A673 (cell line): ENCODE measurements at regions not wholly inside any gene's neighbourhood (a gene's known extent, or its start where the extent isn't known, plus 50 kb on each side); places are given as distances from the start of the nearest gene placed in this dataset.

Experiments
- BruUV-seq: library from RNA; stranded (reverse); fragments of 400-500 nt; replicated peaks from 2 replicates; lab custom pipeline; 2021; lab: Mats Ljungman, UMichigan
- CTCF ChIA-PET: fragments of 300-600 bp; sonication (Branson Sonifier 250); formaldehyde crosslinking; loops from one replicate; lab custom pipeline; 2022; ENCODE audit warnings: antibody characterized with exemption; lab: Charles Lee
- POLR2A ChIA-PET: fragments of 300-600 bp; sonication (Branson Sonifier 250); formaldehyde crosslinking; loops from one replicate; lab custom pipeline; 2022; ENCODE audit warnings: antibody characterized with exemption; ENCODE audit not compliant: low non-redundant PET; lab: Charles Lee
- DNase-seq: peaks from one replicate; pipeline ENCODE4 v3.0.0-alpha.2; 2015; ENCODE audit warnings: low spot score
- H3K27ac ChIP-seq: fragments of 200-600 bp; sonication (generic); 2 replicates; pipeline ENCODE4 v1.5.1; 2016; ENCODE audit warnings: mixed run types, low read depth, mild to moderate bottlenecking, mixed read lengths, antibody characterized with exemption, low read length; ENCODE audit not compliant: poor library complexity, severe bottlenecking
- H3K27me3 ChIP-seq: fragments of 200-600 bp; sonication (generic); replicated peaks from 2 replicates; pipeline ENCODE4 v1.6.1; 2017; ENCODE audit warnings: mixed run types, low read depth, mild to moderate bottlenecking, mixed read lengths, antibody characterized with exemption, low read length; ENCODE audit not compliant: insufficient read depth, poor library complexity
- H3K36me3 ChIP-seq: fragments of 200-600 bp; sonication (generic); 2 replicates; pipeline ENCODE4 v1.6.1; 2016; ENCODE audit warnings: mixed run types, mild to moderate bottlenecking, mixed read lengths, antibody characterized with exemption, low read length; ENCODE audit not compliant: insufficient read depth, poor library complexity, severe bottlenecking
- H3K4me1 ChIP-seq: fragments of 200-600 bp; sonication (generic); 2 replicates; pipeline ENCODE4 v1.6.1; 2017; ENCODE audit warnings: mixed run types, mild to moderate bottlenecking, mixed read lengths, antibody characterized with exemption, low read length; ENCODE audit not compliant: insufficient read depth, poor library complexity, severe bottlenecking
- H3K4me3 ChIP-seq: fragments of 200-600 bp; sonication (generic); 2 replicates; pipeline ENCODE4 v1.5.1; 2016; ENCODE audit warnings: low read depth, mixed run types, mild to moderate bottlenecking, mixed read lengths, low read length; ENCODE audit not compliant: poor library complexity, severe bottlenecking
- H3K9me3 ChIP-seq: fragments of 200-600 bp; sonication (generic); 2 replicates; pipeline ENCODE4 v1.6.1; 2016; ENCODE audit warnings: mixed run types, low read depth, mild to moderate bottlenecking, mixed read lengths, antibody characterized with exemption, low read length; ENCODE audit not compliant: poor library complexity, severe bottlenecking
- EZH2 ChIP-seq: fragments of 200-600 bp; sonication (generic); IDR thresholded peaks from 2 replicates; pipeline ENCODE4 v1.6.1; 2017; ENCODE audit warnings: borderline replicate concordance, low read depth, mild to moderate bottlenecking, mixed read lengths, antibody characterized with exemption, low read length; ENCODE audit not compliant: poor library complexity, severe bottlenecking
- intact Hi-C: fragments of 100-400 bp; cut with micrococcal nuclease; formaldehyde crosslinking; loops from one replicate; pipeline ENCODE4 v1.10.0; 2022; ENCODE audit not compliant: unreplicated experiment
- TF ChIP-seq, protein P1 (sequence below): fragments of 300-800, 200-600 bp; sonication (generic); conservative IDR thresholded peaks from 2 replicates; pipeline ENCODE4 v1.5.1; 2017; ENCODE audit warnings: low read depth, mild to moderate bottlenecking, antibody characterized with exemption, low read length, moderate library complexity, mixed read lengths

DNA sequence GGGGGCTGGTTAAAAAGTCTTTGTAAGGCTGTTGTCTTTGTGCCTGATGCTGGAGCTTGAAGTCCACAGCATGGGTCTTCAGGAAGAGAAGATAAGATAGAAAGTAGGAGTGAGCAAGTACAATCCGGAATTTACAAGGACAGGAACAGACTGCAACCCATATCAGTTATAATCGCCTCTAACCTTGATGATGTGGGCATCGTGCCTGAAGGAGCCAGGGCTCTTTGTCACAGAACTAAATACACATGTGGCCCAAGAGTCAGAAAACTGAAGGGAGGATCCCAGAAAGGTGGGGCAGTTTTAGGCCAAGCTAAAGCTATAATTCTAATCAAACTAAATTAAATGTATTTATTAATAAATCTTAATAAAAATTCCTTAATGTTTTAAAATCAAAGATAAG, 132.2 kb downstream of the TMCO5A start:
- no peaks in the 10 kb centered on the region for H3K27me3 ChIP-seq
- no TSS peak for BruUV-seq
- peaks cover 20% of the 10 kb centered on the region for H3K4me1 ChIP-seq
- no peaks in the 10 kb centered on the region for H3K9me3 ChIP-seq
- no peak for TF ChIP-seq EZH2
- TF ChIP-seq, protein P1, sequence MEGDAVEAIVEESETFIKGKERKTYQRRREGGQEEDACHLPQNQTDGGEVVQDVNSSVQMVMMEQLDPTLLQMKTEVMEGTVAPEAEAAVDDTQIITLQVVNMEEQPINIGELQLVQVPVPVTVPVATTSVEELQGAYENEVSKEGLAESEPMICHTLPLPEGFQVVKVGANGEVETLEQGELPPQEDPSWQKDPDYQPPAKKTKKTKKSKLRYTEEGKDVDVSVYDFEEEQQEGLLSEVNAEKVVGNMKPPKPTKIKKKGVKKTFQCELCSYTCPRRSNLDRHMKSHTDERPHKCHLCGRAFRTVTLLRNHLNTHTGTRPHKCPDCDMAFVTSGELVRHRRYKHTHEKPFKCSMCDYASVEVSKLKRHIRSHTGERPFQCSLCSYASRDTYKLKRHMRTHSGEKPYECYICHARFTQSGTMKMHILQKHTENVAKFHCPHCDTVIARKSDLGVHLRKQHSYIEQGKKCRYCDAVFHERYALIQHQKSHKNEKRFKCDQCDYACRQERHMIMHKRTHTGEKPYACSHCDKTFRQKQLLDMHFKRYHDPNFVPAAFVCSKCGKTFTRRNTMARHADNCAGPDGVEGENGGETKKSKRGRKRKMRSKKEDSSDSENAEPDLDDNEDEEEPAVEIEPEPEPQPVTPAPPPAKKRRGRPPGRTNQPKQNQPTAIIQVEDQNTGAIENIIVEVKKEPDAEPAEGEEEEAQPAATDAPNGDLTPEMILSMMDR: no peak
- H3K4me3 ChIP-seq: no peak overlapping the region
- H3K27ac ChIP-seq: no peak overlapping the region
- no peak for DNase-seq
- ChIA-PET CTCF (no interaction called here), POLR2A (no interaction called here)
- H3K36me3 ChIP-seq: no peaks in the 10 kb centered on the region
- intact Hi-C loops: loop anchor here (5.0 kb wide), 1 partner anchor 286 kb away; no protein-coding TSS in a partner anchor

DNA sequence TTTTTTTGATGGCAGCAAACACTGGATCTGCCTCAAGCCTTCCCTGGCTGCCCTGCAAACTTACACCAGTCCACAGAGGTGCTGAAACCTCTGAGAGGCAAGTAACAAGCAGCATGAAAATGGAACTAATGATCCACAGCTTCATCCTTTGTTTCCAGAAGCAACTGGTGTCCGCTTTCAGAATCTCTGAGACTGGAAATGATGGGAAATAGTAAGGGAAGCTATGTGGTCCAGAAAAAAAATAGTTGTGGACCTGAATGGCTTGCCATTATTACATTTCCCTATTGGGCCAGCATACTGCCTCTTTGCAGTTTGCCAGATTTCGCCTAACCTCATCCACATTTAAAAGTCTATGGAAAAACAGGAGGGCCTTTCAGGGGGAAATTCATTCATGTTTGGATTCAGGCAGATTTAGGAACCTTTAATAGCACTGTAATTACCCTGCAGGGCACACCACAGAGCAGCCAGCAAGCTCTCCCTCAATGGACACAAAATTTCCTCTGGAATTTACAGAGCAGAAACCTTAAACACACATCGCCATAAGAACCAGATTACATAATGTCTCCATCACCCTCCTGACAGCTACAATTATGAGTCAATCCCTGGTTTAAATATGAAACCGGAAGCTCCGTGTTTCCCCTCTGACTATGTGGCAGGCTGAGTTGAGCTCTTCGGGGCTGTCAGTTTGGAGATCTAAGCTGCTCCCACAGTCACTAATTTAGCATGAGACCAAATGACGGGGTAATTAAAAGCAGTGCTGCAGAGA, 134.4 kb downstream of the TMCO5A start:
- TF ChIP-seq, protein P1: no peak
- TF ChIP-seq EZH2: no peak
- Histone ChIP-seq H3K4me3 (peak overlapping the region; percentile 12), H3K36me3 (no peaks in the 10 kb centered on the region), H3K4me1 (peaks cover 24% of the 10 kb centered on the region), H3K27ac (peak overlapping the region; percentile 57), H3K27me3 (no peaks in the 10 kb centered on the region), H3K9me3 (no peaks in the 10 kb centered on the region)
- DNase-seq: peak; percentile 95
- CTCF ChIA-PET: interaction anchor here (0.5 to 0.7 kb wide), 2 partner anchors 12 to 183 kb away, joined by 3 read pairs; no protein-coding TSS in a partner anchor
- intact Hi-C loops: loop anchor here (1.0 to 5.0 kb wide), 3 partner anchors 178 to 283 kb away; no protein-coding TSS in a partner anchor
- POLR2A ChIA-PET: no interaction called here
- BruUV-seq: no TSS peak

DNA sequence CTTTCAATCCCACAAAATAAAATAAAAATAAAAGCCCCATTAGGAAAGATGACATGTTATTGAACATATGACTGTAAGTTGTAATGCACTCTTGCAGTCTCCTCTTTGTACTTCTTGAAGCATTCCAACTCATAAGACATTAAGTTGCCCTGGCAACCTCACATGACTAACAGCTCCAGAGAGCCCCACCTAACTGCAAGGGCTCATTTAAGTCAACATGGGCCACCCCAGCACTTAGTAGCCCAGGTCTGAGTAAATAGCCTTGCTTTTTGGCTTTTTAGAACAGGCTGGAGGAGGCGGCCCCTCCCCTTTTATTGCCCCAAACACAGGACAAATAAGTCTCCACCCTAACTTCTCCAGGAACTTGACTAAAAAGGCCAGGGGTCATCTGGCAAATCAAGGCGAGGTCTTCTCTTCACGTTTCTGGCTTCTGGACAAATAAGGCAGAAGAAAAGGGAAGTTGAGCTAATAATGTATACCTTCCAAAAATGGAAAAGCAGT, 135.1 kb downstream of the TMCO5A start:
- no peaks in the 10 kb centered on the region for H3K27me3 ChIP-seq
- H3K27ac ChIP-seq: peak overlapping the region; percentile 57
- TF ChIP-seq, protein P1: no peak
- no peak for TF ChIP-seq EZH2
- ChIA-PET CTCF (interaction anchor here (0.7 kb wide), 1 partner anchor 182 kb away, joined by 3 read pairs; no protein-coding TSS in a partner anchor), POLR2A (no interaction called here)
- H3K4me1 ChIP-seq: peaks cover 24% of the 10 kb centered on the region
- intact Hi-C loops: loop anchor here (1.0 to 5.0 kb wide), 3 partner anchors 178 to 283 kb away; no protein-coding TSS in a partner anchor
- DNase-seq: no peak
- no peaks in the 10 kb centered on the region for H3K36me3 ChIP-seq
- no TSS peak for BruUV-seq
- H3K9me3 ChIP-seq: no peaks in the 10 kb centered on the region
- H3K4me3 ChIP-seq: peak overlapping the region; percentile 12
